HG03558 (cell line): ENCODE measurements at regions not wholly inside any gene's neighbourhood (a gene's known extent, or its start where the extent isn't known, plus 50 kb on each side); places are given as distances from the start of the nearest gene placed in this dataset.

ENCODE experiments used
- ATAC-seq: cut with Tn5 transposase; IDR thresholded peaks from one replicate; pipeline ENCODE4 v1.9.1; 2021; ENCODE audit warnings: moderate number of reproducible peaks; ENCODE audit not compliant: unreplicated experiment; ENCODE audit errors: extremely low read depth

DNA sequence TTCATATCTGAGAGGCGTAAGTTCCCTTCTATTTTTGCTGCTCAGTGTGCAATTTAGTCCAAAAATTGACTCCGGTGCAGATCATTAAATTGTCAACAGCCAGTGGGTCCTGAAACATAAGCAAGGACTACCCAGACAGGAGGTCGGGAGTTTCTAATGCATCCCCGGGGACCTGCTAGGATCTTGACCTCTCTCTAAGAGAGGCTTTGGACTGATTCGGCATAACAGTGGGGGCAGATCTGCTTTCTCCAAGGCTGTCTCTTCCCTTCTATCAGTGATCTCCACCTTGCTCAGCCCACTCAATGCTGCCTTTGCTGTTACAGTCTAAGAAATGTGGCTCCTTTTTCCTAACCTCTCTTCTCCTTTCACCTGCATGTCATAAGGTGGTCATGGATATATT lies 199.1 kb upstream of the NRP1 start:
- ATAC-seq, result no peak

DNA sequence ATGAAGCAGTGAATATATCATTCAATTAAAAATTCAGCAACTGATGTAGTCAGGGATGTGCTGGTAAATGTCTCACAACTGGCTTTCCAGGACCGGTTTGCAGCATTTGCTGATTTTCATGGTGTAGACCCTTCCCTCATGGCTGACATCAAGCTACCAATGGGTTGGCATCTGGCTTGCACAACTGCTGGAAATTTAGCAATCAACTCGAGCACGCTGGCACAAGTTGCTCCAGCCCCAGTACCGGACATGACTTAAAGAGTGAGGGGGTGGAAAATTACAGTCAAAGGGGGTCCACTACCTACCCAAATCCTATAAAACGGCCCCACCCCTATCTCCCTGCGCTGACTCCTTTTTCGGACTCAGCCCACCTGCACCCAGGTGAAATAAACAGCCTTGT lies 198.4 kb upstream of the NRP1 start:
- ATAC-seq, result no peak

DNA sequence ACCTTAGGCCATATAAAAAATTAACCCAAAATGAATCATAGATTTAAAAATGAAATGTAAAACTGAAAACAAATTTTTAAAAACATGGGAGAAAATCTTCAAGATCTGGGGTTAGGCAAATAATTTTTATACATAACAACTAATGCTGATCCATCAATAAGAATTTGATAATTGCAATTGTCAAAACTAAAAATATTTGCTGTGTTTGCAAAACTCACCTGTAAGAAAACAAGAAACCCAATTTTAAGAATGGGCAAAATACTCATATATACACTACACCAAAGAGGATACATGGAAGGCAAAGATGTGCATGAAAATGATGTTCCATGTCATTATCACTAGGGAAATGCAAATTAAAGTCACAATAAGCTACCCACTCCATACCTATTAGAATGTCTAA lies 194.8 kb upstream of the NRP1 start:
- ATAC-seq, result no peak

DNA sequence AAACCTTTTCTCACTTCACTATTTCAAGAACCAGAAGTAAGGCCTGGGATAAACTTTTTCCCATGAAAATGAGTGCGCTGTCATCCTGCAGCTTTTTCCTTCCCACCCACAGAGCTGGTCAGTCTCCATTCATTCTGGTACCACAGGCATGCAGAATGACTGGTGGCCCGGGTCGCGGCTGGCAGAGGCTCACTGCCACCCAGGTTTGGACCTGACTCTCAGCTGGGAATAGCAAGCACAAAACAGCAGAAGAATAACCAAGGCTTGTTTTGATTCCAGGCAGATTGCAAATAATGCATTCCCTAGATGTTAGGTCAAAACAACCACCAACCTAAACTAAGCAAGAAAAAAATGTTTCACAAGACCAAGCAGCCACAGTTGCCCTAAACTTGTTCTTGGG lies 190.5 kb upstream of the NRP1 start:
- no peak for ATAC-seq

DNA sequence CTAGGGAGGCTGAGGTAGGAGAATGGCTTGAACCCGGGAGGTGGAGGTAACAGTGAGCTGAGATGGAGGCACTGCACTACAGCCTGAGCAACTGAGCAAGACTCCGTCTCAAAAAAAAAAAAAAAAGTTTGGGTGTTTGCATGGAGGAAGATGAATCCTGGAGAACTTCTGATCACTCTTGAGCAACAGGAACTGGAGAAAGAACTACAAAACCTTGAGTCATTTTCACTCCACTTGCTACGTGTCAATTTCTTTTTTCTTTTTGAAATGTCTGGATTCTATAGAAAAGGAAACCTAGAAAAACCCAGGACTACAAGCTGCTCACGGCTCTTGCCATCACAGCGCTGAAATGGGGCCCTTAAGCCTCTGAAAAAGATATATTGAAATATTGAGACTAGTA lies 189.6 kb upstream of the NRP1 start:
- ATAC-seq, result no peak

DNA sequence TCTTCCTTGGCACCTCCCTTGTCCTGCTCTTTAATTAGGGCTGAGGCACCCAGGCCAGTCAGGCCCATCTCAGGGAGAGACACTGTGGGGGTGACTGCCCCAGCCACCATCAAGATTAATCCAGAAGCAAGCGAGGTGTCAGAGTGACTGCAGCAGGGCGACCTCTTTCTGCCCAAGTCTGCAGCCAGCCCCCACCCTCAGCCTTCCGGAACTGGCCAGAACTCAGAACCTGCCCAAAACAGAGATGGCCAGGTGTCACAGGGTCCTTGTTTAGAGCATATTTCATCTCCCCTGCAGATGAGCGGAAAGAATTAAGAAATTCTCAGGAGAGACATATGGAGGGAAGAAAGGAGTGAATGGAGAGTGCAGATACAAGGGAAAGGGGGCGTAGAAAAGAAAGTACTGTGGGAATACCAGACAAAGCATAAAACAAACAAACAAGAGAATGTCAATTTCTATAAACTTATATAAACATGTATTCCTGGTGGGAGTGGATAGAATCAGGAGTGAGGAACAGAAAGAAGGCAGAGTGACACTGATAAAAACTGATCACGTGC lies 188.8 kb upstream of the NRP1 start:
- ATAC-seq, result no peak

DNA sequence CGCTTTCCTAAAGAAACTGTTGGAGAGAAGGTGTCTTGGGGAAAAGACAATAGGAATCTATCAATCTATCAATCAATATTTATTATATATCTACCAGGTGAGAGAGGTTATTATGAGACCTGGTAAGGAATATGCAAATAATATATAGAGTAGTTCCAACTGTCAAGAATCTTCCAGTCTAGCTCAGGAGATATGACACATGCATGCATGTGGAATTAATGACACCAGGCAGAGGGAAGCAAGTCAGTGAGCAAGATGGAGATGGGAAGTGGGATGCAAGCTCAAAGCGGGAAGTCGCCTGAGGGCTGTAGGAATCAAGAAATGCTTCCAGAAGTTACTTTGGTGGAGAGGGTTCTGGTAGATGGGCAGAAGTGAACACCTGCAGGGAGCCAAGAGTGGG lies 187.4 kb upstream of the NRP1 start:
- no peak for ATAC-seq

DNA sequence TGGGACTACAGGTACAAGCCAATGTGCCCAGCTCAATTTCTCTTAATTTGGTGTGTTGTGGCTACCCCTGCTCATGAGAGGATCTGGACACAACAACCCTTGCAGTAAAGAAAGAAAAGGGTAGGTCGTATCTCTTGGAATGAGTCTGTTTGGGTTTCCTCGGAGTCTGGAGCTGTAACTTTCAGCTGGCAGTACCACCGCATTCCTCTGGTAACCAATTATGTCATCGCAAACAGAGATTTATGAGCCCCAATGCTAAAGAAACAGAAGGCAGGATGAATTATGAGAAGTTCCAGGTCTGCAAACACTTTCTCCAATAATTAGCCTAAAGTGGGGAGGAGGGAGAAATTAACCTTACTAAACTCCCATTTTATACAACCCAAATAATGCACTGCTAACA lies 186.6 kb upstream of the NRP1 start:
- ATAC-seq, result no peak

DNA sequence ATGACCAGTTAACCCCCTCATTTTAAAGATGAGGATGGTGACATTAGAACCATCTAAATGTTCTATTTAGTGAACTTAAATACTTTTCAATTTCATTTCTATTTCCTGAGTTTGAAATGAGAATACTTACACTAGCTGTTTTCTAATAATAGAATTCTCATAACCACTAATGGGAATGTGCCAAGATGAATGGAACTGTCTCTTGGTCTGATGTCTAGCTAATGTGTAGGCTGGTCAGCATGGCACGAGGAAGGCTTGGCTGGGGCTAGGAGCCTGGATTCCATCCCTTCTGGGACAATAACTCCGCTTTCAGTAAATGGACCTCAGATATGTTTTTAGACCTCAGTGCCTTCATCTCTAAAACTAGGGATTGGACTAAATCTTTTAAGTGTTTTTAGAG lies 185.8 kb upstream of the NRP1 start:
- no peak for ATAC-seq

DNA sequence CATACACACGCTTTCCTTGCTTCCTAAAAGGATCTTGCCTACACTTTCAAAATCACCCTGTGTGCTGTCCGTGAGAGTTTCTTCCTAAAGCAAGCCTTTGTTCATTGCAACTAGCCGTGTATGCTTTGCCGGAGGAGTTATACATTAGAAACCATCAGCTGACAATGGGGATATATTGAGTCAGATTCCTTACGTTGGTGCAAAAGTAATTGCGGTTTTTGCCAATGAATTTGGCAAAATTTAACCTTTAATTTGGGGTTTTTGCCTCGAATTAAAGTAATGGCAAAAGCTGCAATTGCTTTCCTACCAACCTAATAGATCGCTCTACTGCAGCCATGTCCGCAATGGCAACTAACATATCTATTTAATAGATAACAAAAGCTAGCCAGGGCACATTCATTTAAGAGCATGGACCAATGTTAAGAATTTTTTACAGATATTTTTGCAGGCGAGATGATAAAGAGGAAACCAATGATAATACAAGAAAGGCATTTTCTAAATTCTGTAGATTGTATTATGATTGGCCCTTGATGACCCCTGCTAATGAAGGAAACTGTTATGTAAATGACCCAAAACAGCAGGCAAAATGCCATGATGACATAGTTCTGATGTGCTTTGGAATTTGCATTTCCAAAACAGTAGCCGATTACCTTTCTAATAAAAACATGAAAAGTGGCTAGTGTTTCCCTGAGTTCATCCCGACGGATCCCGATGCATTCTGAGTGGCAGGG lies 184.8 kb upstream of the NRP1 start:
- ATAC-seq, result no peak

DNA sequence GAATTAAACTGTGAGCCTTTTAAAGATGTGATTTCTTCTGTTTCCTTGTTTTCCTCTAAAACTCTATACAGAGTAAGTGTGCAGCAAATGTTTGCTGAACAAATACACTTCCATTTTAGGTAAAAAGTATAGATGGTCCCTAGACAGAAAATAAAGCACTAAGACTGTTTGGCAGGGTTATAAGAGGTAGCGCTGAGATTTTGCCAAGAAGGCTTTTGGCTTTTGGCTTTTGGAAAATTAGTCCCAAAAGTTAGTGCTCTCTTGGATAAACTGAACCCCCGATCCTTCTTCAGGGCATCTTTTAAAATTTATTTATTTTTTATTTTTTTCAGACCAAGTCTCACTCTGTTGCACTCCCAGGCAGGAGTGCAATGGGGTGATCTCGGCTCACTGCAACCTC lies 175.7 kb upstream of the NRP1 start:
- ATAC-seq, result no peak

DNA sequence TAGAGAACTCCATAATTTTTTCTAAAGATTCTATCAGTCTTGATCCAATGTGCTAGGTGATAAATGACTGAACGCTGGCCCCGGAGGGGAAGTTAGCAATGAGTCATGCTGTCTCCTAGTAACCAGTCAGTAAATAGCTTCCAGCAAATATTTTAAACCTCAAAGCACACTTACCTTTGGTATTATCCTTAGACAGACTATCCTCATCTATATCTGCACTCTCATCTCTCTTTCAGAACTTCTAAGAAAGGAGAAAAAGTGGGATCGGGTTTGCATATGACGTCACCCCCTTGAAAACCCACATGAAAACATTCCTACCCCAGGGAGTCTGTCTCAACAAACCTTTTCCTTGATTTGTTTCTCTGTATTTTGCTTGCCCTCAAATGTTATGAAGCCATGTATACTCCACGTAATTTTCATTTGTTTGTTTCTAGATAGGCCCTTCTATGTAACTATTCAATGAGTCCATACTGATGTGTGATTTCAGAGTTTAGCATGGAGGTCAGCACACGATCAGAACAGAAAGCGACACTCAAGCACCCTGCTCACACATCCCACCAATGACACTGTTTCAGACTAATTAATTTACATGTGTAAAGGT lies 174.9 kb upstream of the NRP1 start:
- ATAC-seq, result peak; percentile 68

DNA sequence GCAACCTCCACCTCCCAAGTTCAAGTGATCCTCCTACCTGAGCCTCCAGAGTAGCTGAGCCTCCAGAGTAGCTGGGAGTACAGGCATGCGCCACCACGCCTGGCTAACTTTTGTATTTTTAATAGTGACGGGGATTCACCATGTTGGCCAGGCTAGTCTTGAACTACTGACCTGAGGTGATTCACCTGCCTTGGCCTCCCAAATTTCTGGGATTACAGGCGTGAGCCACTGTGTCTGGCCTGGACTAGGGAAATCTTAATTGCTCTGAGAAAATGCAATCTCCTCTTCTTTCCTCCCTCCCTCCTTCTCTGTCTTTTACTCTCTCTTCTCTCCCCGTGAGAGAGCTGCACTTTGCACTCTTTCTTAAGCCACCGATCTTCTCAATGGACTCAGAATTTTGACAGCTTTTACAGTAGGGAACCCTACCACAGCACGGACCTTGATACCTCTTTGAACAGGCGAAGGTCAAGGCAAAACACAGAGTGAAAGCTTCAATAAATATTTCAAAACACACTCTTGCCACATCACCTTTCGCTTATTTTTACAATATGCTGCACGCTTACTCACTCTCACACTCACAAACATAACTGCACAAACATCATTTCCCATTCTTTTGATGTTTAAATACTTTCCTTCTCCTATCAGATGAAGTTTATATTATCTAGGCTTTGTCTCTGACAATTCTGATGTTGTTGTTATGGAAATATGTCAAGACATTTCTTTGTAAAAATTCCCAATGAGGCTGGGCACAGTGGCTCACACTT lies 173.4 kb upstream of the NRP1 start:
- no peak for ATAC-seq

DNA sequence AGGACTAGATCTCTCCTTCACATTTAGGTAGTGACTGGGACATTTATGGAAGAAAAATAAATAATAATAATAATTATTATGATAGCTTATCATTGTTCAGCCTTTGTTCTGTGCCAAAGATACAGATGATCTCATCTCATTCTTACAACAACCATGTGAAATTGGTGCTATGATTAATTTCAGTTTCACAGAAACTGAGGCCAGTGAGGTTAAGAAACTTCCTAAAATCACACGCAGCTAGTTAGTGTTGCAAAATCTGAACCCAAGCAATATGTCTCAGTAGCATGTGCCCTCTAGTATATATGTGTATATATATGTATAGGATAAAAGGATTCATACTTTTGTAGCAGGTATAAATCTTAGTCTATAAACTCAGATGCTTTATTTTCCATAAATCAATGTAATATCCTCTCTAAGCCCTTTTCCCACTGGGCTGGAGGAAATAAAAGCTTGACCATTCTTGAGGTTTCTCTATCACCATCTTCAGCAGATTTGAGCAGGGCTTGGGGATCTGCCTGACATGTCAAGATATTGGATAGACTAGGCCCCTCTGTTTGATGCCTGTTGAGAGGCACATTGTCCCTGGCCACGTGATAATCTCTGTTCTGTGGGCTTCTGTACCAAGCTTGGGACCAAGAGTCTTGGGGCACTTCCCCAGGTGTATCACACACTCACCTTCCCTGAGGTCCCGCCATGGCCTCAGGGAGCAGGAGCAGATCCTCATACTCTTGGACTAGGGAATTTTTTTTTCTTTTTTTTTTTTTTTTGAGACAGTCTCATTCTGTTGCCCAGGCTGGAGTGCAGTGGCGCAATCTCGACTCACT lies 172.6 kb upstream of the NRP1 start:
- peak; percentile 77 for ATAC-seq

DNA sequence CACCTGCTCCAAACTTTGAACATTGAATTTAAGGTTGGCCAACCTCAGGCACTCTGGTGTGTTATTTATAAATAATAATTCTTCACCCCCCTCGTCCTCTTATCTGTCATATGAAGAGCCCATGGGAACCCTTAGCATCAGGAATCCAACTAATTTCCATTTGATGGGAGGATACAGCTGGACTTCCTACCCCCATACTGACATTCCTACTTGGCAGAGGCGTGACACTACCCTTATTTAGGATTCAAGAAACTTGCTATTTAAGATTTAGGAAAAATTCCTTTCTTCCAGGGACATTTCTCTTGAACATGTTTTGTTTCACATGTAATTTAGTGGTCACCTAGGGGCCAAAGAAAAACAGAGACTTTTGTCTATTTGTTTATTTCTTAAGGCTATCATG lies 171.9 kb upstream of the NRP1 start:
- no peak for ATAC-seq

DNA sequence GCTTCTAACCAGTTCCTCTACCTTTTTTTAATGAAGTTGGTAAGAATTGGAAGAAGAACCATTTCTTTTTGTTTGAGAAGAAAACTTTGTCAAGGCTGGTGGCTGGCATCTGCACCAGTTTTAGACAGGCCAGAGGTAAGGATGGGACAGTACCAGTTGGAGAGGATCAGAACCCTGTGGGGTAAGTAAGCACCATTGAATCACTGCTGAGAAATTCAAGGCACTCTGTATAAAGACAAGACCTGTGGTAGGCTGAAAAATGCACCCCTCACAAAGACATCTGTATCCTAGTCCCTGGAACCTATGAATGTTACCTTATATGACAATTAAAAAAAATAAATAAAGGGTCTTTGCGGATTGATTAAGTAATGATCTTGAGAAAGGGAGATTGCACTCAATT lies 166.7 kb upstream of the NRP1 start:
- no peak for ATAC-seq

DNA sequence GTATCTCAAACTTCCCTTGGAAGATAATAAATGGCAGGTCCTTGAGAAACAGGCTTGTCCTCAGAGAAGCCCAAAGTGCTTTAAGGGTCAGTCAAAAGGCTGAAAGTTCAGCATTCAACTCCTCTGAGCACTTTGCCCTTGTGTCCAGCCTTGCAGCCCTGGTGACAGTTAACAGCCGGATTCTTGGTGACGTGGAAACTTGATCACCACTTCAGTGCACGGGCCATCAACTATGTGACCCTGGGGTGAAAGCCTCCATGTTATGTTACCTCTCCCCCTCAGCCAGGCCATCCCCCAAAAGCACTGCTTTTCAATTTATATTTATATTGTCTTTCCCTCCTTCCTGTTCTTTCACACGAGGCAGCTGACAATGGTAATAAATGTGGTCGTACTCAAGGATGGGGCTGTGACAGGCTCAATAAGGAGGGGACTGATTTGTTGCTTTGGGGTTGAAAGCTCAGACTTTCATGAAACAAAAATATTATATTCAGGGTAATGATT lies 164.0 kb upstream of the NRP1 start:
- no peak for ATAC-seq

DNA sequence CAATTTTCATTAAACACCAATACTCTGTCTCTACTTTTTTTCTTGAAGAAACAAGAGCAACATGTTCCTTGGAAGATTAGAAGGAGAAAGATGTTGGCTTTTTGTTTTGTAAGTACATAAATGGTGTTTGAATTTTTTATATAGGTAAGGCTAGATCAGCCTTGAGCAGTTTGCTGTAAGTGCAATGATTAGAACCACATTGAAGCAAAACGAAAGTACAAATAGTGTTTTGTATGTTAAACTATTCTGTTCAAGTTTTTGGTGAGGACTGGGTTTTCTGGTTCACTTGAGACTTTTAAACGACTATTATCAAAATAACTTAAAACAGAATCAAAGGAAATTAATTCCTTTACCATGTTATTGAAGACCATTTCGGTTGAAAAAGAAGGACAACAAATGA lies 162.9 kb upstream of the NRP1 start:
- no peak for ATAC-seq

DNA sequence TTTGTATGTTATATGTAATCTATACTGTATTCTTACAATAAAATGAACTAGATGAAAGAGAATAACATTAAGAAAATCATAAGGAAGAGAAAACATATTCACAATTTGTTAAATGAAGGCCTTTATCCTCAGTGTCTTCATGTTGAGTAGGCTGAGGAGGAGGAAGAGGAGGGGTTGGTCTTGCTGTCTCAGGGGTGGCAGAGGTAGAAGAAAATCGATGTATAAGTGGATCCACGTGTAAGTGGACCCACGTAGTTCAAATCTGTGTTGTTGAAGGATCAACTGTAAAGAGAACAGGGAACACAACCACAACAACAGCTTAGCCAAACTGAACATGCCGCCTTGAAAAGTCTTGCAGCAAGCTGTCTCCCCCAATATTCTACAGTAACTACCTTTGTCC lies 161.6 kb upstream of the NRP1 start:
- no peak for ATAC-seq

DNA sequence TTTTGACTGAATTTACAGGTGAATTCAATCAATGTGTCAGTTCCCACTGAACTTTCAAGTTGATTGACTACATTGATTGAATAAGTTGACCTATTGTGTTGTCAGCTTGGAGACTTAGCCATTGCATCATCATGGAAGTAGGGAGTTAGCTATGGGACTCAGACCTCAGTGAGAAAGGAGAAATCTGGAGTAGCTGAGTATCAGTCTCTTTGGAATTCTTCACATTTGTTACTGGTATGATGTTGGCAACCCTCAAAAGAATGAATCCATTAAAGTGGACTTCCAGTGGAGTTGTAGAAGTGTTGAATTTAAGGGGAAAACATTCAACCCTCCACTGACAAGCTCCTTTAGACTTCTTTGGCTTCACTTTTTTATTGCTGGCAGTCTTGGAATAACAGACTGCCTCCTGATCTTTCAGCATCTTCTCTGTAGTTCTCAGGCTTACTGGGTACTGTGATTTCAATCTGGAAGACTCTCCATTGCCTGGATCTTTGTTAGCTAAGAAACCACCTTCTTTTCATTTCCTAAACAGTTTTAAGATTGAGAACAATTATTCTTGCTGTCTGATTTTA lies 160.3 kb upstream of the NRP1 start:
- ATAC-seq, result no peak
